H1 (cell line): ENCODE measurements at regions not wholly inside any gene's neighbourhood (a gene's known extent, or its start where the extent isn't known, plus 50 kb on each side); places are given as distances from the start of the nearest gene placed in this dataset.

Experiments used
- HDAC2 ChIP-seq, 2 experiments: fragments of 300-600 bp in 1 of 2; sonication (generic) in 1 of 2; IDR thresholded peaks; 2 replicates each; pipeline ENCODE4 v1.6.1; 2011 to 2012; ENCODE audit warnings: low read depth in 2 of 2, low read length in 2 of 2, mild to moderate bottlenecking in 2 of 2, moderate library complexity in 2 of 2, borderline replicate concordance in 1 of 2, inconsistent platforms in 1 of 2
- JUND ChIP-seq: IDR thresholded peaks from 2 replicates; pipeline ENCODE4 v1.6.1; 2011; ENCODE audit warnings: mild to moderate bottlenecking, improper control_type of control experiment, low read length
- RNF2 ChIP-seq: fragments of 200-900, 300-1000 bp; sonication (generic); IDR thresholded peaks from 2 replicates; pipeline ENCODE4 v1.7.1; 2016; ENCODE audit warnings: borderline replicate concordance, low read depth, mild to moderate bottlenecking, antibody characterized with exemption, low read length; ENCODE audit not compliant: poor library complexity, severe bottlenecking; ENCODE audit errors: missing control alignments
- SIN3A ChIP-seq, 2 experiments: IDR thresholded peaks in 1 of 2; conservative IDR thresholded peaks in 1 of 2; 2 replicates each; pipeline ENCODE4 v1.6.1; 2011 to 2012; ENCODE audit warnings: low read length in 2 of 2, improper control_type of control experiment in 1 of 2, low read depth in 1 of 2, mild to moderate bottlenecking in 1 of 2
- TF ChIP-seq, protein P1 (sequence below), 3 experiments: IDR thresholded peaks; 1 replicate in 2 of 3; 2 replicates in 1 of 3; pipeline versions ENCODE4 v1.5.1 to v1.6.1; 2011; ENCODE audit warnings: low read length in 3 of 3, mild to moderate bottlenecking in 3 of 3, inconsistent platforms in 2 of 3, low read depth in 1 of 3, moderate library complexity in 1 of 3; ENCODE audit not compliant: insufficient read depth in 1 of 3; ENCODE audit errors: control extremely low read depth in 1 of 3

DNA sequence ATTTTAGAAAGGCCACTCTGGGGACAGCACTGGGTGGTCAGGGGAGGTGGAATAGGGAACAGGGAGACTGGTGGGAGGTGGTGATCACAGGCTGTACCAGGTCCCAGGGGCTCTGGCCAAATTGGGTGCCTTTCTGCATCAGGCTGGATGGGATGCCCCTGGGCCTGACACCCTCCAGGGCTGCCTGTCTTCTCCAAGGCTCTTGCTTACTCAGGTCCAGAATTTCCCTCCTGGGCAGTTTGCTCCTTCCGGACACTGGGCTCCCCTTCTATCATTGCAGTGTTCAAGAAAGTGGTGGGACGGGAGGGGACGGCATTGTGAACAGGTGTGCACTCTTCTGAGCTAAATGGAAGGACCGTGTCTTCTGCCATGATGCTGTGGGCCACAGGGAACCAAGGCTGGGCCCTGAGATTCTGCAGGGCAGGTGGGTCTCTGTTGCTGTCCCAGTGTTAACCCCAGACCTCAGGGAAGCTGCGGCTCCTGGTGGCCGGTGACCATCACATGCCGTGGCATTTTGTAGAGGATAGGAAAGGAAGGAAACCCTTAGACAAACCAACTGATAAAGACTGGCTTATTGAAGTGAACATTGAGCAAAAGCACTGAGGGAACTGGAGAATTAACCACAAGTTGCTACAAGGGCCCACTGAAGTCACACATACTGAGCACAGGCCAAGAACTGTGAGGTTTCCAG lies 93.7 kb upstream of the HS6ST1 start (continued):
- no peak for TF ChIP-seq HDAC2 (IDR thresholded peaks at IDR 0.05; ENCODE audit: borderline replicate concordance in 1 of 2, low read depth in 2 of 2, low read length in 2 of 2)
- TF ChIP-seq, protein P1, sequence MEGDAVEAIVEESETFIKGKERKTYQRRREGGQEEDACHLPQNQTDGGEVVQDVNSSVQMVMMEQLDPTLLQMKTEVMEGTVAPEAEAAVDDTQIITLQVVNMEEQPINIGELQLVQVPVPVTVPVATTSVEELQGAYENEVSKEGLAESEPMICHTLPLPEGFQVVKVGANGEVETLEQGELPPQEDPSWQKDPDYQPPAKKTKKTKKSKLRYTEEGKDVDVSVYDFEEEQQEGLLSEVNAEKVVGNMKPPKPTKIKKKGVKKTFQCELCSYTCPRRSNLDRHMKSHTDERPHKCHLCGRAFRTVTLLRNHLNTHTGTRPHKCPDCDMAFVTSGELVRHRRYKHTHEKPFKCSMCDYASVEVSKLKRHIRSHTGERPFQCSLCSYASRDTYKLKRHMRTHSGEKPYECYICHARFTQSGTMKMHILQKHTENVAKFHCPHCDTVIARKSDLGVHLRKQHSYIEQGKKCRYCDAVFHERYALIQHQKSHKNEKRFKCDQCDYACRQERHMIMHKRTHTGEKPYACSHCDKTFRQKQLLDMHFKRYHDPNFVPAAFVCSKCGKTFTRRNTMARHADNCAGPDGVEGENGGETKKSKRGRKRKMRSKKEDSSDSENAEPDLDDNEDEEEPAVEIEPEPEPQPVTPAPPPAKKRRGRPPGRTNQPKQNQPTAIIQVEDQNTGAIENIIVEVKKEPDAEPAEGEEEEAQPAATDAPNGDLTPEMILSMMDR (IDR thresholded peaks at IDR 0.05; ENCODE audit: control extremely low read depth in 1 of 3, insufficient read depth in 1 of 3, low read depth in 1 of 3, low read length in 3 of 3) = no peak
- TF ChIP-seq JUND = no peak
- no peak for TF ChIP-seq RNF2
- TF ChIP-seq SIN3A (conservative IDR thresholded peaks at IDR 0.05 in 1 of 2, IDR thresholded peaks at IDR 0.05 in 1 of 2; ENCODE audit: low read depth in 1 of 2, low read length in 2 of 2) = no peak
